ENCODE measurements at regions not wholly inside any gene's neighbourhood (a gene's known extent, or its start where the extent isn't known, plus 50 kb on each side); places are given as distances from the start of the nearest gene placed in this dataset.

DNA sequence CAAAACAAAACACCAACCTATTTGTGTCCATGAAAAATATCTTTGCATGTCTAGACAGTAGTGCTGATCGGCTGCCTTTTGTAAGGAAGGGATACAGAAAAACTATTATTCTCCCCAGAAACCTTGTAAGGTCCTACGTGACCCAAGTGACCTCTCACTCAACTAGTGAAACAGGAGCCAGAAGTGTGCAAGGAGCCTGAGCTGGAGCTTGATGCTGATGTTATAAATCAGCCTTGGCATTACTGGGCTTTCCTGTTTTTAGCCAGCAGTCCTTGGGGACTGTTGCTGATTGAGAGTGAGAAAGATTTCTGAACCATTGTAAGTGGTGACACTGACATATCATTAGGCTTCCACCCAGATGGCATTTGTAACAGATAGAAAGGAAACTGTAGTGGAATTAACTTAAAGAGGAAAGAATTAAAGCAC is 100.8 kb upstream of the LIMCH1 start:
- in situ Hi-C loops (cut with HindIII; ENCODE audit: low pct_unique_long_range_greater_than_20kb, low sequenced_read_pairs), result no loop called here
- DNase-seq (ENCODE audit: low read depth), result no peak

DNA sequence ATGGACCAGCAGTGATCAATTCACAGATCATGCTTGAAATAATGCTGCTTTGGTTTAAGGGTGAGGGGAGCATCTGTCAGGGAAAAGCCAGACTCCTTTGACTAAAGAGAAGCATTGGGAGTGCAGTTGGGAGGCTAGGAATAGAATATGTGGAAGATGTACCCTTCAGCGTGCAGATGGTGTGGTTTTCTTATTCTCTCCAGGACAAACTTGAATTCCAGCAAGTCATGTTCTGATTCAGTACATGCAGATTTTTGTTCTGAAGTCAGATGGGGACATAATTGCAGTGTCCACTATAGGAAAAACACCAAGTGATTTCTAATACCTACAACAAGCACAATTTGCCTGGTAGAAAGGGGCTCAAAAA is 99.0 kb upstream of the LIMCH1 start:
- in situ Hi-C loops (cut with HindIII; ENCODE audit: low pct_unique_long_range_greater_than_20kb, low sequenced_read_pairs), result no loop called here

DNA sequence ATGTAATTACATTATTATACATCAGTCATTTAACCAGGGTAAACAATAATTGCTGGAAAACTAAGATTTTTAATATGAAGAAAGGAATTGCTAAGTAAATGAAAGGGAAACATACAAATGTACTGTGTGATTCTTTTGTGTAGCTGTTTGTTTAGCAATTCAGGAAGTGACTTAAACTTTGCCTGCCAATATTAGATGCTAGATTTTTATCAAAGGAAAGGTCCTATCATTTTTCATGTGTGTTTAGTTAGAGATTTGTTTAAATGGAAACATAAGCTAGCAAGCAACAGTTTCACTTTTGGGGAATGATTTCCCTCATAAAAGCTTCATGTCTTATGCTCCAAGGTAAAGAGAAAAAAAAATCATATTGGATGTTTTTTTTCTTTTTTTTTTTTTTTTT is 95.1 kb upstream of the LIMCH1 start:
- DNase-seq (ENCODE audit: low read depth), result no peak
- in situ Hi-C loops (cut with HindIII; ENCODE audit: low pct_unique_long_range_greater_than_20kb, low sequenced_read_pairs), result no loop called here

More for the DNA sequence above, 99.0 kb upstream of the LIMCH1 start:
- DNase-seq (ENCODE audit: low read depth), result no peak

DNA sequence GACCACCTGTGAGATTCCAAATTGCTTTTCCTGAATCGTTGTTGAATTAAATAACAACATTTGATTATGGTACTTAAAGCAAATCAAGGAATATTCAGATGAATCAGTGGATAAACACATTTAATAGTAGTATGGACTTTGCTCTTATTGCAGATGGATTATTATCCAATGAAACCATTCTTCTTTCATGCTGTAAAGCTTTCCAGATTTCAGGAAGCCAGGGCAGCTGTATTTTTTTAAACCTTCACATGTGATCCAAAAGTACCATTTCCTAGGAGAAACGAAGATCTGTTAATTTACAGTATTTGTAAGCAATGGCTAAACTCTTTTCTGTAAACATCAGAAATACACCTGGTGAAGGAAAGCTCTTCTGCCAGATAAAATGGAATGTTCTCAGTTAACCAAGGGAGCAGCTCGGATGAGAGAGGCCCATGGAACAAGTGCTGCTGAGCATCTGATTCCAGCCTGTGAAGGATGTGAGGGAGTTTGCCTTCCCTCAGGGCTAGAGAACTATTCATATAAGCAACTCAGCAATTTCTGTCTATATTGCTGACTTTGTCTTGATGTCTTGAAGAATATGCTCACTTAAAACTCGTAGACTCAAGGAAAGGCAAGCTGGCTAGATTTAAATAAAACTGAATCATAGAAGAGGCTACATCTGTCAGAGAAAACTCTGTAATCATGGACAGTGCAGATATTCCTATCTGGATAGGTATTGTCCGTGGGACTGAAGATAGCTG is 94.4 kb upstream of the LIMCH1 start:
- in situ Hi-C loops (cut with HindIII; ENCODE audit: low pct_unique_long_range_greater_than_20kb, low sequenced_read_pairs), result no loop called here
- no peak for DNase-seq (ENCODE audit: low read depth)

DNA sequence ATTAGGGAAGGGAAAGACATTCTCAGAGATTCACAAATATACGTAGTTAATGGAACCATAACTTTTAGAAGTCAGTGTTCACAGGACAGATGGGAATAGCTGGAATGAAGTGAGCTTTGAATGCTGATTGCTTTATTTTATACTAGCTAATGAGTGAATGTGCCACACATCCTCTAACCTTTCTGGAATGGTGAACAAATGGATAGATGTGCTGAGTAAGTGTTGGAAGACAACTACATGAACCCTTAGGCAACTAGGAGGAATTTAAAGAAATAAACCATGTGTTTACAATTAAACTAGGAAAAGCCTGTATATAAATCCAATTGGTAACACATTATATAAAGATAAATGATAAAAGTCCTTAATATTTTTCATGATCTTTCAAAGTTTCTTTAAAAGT is 91.6 kb upstream of the LIMCH1 start:
- in situ Hi-C loops (cut with HindIII; ENCODE audit: low pct_unique_long_range_greater_than_20kb, low sequenced_read_pairs), result no loop called here
- no peak for DNase-seq (ENCODE audit: low read depth)

DNA sequence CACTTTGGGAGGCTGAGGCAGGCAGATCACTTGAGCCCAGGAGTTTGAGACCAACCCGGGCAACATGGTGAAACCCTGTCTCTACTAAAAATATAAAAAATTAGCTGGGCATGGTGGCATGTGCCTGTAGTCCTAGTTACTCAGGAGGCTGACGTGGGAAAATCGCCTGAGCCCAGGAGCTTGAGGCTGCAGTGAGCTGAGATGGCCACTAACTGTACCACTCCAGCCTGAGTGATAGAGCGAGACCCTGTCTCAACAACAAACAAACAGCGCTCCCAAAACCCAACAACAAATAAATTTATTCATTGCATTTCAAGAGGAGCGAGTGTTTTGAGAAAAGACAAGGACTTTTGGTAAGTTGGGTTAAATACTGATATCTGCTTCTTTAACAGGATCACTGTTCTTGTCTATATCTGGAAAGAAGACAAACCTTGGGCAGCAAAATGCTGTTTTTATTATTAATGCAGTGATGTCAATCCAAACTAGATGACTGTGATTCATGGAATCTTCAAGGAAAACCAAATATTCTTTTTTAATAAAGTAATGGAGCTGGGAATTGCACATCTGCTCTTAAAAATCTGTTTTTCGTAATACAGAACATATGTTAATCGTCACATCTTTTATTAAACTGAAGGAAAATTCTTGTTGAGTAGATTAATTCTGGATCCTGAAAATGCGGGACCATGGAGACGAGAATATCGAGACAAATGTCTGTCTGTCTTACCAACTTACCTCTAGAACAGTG is 90.8 kb upstream of the LIMCH1 start:
- no peak for DNase-seq (ENCODE audit: low read depth)
- in situ Hi-C loops (cut with HindIII; ENCODE audit: low pct_unique_long_range_greater_than_20kb, low sequenced_read_pairs), result no loop called here

DNA sequence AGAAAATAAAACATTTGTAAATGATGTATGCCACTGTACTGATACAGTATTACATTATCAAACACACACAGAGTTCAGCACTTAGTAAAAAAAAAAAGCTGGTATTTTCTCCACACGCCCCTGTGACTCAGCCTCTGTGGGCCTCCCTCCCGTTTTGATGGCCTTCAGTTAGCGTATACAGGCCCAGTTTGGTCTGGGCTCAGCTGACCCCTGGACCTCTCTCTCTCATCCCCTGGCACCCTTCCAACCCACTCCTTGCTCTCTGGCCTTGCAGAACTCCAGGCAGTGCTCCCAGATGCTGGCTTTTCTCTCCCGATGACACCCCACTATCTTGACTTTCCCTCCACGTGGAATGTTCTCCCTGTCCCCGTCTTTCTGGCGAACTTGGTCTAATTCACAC is 89.0 kb upstream of the LIMCH1 start:
- DNase-seq (ENCODE audit: low read depth), result peak; percentile 39

DNA sequence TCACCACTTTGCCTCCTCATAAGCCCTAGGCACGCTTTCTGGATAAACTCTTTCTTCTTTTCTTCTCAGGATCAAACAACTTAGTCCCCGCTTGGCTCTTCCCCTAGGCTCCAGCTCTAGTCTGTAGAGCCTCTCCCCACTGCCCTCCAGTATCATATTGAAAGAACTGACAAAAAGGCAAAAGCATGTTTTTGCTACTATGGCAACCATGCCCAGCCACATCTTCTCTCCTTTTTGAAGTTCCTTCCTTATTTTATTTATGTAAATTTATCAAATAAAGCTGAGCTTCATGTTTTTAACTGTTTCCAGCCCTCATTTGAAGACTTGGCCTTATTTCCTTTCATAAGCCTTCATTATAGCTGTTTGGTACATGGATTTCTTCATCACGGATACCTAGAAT is 86.0 kb upstream of the LIMCH1 start:
- in situ Hi-C loops (cut with HindIII; ENCODE audit: low pct_unique_long_range_greater_than_20kb, low sequenced_read_pairs), result no loop called here
- no peak for DNase-seq (ENCODE audit: low read depth)

More for the DNA sequence above, 89.0 kb upstream of the LIMCH1 start:
- in situ Hi-C loops (cut with HindIII; ENCODE audit: low pct_unique_long_range_greater_than_20kb, low sequenced_read_pairs), result no loop called here

DNA sequence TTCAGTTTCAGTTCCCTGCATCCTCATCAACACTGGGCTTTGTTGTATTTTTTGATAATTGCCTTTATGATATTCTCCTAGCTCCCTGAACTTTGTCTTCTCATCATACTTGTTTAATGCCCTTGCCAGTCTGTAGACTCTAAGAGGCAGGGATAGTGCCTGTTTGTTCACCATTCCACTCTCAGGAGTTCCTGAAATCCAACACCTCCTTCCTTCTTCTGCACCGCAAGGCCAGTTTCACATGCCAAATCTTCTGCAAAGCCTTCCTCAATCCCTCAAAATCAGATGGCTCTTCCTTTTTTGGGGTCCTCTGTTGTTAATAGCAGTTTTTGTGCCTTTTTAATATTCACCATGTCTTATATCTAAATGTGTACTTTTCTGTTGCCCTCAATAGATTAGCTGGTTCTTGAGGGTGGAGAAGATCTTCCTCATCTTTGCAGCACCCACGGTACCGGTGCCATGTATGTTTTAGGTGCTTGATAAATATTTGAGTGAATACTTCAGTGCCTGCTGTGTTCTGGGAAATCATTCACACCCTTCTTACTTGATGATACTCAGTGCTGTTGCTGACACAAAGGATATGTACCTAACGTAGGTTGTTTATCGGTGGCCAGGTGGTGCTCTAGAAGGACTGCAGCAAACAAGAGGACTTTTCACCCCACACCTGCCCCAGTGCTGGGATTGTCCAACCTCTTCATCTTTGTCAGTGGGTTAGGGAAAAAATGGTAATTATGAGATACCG is 85.3 kb upstream of the LIMCH1 start:
- in situ Hi-C loops (cut with HindIII; ENCODE audit: low pct_unique_long_range_greater_than_20kb, low sequenced_read_pairs), result no loop called here
- no peak for DNase-seq (ENCODE audit: low read depth)

DNA sequence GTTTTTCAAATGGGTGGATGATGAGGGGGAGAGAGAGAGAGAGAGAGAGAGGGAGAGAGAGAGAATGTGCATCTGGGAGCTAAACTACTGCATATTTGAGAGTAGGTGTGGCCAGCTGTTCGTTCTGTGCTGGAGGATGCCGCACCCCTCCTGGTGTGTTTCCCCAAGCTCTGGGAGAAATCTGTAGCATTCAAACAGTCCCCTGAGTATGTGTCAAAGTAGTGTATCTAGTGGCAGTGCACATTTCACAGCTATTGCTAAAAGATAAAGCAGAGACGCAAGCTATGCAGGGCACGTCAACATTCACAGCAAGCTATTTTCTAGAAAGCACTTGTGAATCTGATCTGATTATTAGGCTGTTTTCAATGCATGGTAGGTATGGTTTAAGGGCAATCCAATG is 83.5 kb upstream of the LIMCH1 start:
- in situ Hi-C loops (cut with HindIII; ENCODE audit: low pct_unique_long_range_greater_than_20kb, low sequenced_read_pairs), result no loop called here
- no peak for DNase-seq (ENCODE audit: low read depth)

DNA sequence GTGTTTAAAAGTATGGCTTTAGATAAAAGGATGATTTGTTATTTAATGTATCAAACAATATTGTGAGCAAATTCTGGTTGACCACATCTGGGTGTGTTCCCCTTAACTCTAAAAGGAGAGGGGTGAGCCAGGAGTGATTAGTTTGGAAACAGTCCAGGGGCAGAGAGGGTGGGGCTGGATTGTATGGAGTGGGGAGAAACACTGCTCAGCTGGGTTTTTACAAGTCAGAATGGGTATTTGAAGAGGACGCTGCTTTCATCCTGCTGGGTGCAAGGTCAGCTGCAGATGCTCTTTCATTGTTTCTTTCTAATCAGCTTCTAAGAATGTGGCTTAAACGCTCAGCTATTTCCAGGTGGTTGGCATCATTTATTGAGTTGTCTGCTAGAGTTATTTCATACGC is 82.8 kb upstream of the LIMCH1 start:
- in situ Hi-C loops (cut with HindIII; ENCODE audit: low pct_unique_long_range_greater_than_20kb, low sequenced_read_pairs), result no loop called here
- DNase-seq (ENCODE audit: low read depth), result no peak

DNA sequence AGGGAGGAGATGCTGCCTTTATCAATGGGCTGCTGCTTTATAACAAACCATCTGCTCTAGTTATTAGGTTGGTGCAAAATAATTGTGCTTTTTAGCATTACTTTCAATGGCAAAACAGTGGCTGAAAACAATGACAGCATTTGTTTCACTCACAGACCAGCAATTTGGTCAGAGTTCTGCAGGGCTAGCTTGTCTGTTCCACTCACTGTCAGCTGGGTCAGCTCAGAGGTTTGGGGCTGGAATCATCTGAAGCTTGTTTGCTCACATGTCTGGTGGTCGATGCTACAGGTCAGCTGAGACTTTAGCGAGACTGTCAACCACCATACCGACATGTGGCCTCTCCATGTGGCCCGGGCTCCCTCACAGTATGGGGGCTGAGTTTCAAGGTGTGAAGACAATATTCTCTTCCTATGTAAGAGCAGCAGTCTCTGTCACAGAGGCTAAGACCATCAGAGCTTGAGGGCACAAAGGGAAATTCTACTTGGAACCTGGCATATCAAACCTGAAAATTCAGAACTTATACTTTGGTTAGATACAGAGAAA is 81.3 kb upstream of the LIMCH1 start:
- DNase-seq (ENCODE audit: low read depth), result no peak
- in situ Hi-C loops (cut with HindIII; ENCODE audit: low pct_unique_long_range_greater_than_20kb, low sequenced_read_pairs), result no loop called here

DNA sequence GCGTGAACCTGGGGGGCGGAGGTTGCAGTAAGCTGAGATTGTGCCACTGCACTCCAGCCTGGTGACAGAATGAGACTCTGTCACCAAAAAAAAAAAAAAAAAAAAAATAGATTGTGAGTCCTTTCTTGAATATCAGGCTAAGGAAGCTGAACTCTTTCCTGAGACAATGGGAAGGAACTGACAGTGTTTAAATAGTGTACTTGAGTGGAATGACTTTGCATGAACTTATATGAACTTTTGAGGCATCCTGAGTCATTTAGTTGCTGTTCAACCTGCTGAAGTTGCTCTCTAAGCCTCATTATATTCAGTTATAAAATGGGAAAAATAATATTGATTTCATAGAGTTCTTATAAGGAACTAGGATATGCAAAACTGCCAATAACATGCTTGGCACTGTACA is 79.3 kb upstream of the LIMCH1 start:
- in situ Hi-C loops (cut with HindIII; ENCODE audit: low pct_unique_long_range_greater_than_20kb, low sequenced_read_pairs), result no loop called here

DNA sequence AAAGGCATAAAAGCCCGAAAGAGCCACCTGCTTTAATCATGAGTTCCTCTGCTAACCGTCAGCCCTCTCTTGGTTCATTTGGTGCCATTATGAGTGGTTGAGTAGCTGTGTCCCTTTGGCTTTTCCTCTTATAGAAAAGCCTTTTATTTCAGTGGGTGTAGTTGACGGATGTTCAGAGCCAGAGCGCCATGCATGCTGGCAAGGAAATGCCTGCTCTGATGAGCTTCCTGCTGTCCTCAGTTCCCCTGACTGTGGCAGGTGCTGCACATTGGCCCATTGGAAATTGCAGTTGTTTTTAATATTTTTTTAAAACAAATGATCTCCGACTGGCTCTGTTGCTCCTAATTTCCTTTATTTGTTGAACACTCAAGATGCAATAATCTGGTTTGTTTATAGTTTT is 77.3 kb upstream of the LIMCH1 start:
- in situ Hi-C loops (cut with HindIII; ENCODE audit: low pct_unique_long_range_greater_than_20kb, low sequenced_read_pairs), result no loop called here
- DNase-seq (ENCODE audit: low read depth), result no peak

More for the DNA sequence above, 79.3 kb upstream of the LIMCH1 start:
- DNase-seq (ENCODE audit: low read depth), result peak; percentile 19

DNA sequence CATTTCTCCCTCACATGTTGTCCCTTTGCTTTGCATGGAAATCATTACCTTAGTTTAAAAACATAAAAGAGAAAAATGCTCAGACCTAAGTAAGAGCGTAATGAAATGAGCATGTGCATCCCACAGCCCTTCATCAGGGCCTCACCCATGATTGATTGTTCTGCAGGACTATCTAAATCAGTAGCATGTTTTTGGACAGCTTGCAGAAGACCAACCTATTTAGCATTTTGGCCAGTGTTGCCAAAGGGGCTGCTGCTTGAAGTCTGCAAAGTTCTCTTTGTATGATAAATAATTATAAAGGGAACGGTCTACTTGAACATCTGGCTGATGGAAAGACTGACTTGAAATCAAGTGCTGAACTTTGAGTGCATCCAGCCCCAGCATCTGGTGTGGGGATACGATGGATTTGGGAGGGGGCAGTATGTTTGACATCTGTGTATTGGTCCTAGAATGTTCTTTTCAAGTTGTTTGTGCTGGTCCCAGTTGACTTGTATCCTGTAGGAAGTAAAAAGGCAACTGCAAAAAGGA is 76.1 kb upstream of the LIMCH1 start:
- no peak for DNase-seq (ENCODE audit: low read depth)
- in situ Hi-C loops (cut with HindIII; ENCODE audit: low pct_unique_long_range_greater_than_20kb, low sequenced_read_pairs), result no loop called here

DNA sequence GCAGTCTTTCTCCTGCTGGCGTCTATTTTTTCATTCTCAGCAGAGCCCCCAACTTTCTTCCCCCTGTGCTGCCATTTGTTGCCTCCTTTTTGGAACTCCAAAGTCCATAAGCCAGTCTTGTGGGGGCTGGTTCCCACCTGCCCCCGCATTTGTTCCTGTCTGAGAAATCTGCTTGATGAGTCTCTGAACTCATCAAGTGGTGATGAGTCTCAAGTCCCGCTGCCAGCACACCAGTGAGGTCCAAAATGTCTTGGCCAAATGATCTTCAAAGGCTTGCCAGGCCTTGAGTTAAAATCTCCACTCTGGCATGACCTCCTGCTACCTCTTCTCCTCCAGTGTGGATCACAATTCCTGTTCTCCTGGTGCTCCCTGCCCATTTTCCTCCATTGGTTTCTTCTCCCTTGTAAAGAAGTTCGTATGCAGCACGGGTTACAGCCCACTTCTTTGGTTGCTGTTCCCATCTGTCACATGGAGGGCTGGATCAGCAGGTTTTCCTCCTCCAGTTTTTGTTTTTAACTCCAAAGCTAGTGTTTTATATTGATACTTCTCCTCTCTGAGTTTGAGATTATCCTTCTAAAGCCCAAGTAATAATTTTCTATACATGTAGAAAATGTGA is 72.7 kb upstream of the LIMCH1 start:
- no peak for DNase-seq (ENCODE audit: low read depth)
- in situ Hi-C loops (cut with HindIII; ENCODE audit: low pct_unique_long_range_greater_than_20kb, low sequenced_read_pairs), result no loop called here

DNA sequence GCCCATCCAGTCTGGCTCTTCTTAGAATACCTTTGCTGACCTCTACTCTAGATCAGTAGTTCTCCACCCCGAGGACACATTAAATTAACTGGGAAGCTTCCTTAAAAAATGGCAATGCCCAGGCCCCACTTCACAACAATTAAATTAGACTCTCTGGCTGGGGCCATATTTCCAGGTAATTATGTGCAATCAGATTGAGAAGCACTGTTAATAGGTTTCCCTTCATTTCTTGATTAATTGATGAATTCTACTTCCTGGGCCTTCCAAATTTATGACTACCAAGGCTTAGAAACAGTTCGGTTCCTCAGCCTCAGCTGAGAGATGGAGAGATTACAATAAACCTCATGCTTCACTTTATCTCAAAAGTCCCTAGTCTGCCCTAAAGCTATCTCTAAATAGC is 71.7 kb upstream of the LIMCH1 start:
- DNase-seq (ENCODE audit: low read depth), result no peak
- in situ Hi-C loops (cut with HindIII; ENCODE audit: low pct_unique_long_range_greater_than_20kb, low sequenced_read_pairs), result no loop called here

DNA sequence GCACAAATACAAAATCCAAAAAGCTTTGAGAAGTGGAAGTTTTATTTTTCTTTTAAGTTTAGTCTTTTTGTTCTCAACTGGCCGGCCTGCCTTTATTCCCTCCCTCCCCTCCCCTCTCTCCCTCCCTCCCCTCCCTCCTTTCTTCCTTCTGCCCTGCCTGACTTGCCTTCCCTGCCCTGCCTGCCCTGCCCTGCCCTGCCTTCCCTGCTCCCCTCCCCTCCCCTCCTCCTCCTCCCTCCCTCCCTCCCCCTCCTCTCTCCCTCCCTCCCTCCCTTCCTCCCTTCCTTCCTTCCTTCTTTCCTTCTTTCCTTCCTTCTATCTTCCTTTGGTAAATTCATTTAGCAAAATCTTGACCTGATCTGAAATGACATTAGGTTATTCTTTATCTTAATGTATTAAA is 69.8 kb upstream of the LIMCH1 start:
- in situ Hi-C loops (cut with HindIII; ENCODE audit: low pct_unique_long_range_greater_than_20kb, low sequenced_read_pairs), result no loop called here
- no peak for DNase-seq (ENCODE audit: low read depth)
